HEK293 (cell line): ENCODE measurements at regions not wholly inside any gene's neighbourhood (a gene's known extent, or its start where the extent isn't known, plus 50 kb on each side); places are given as distances from the start of the nearest gene placed in this dataset.

Source experiments
- CTCF ChIA-PET: fragments of 350-600 bp; formaldehyde crosslinking; extraction: SDS; loops from one replicate; lab custom pipeline; 2021; ENCODE audit warnings: antibody characterized with exemption; lab: Yijun Ruan, JAX
- POLR2A ChIA-PET: fragments of 300-600 bp; formaldehyde crosslinking; extraction: SDS; loops from one replicate; lab custom pipeline; 2020; ENCODE audit warnings: antibody characterized with exemption, inconsistent platforms; lab: Yijun Ruan, JAX
- H3K27ac ChIP-seq: fragments of 200-500 bp; sonication (Bioruptor generic); 2 replicates; pipeline ENCODE4 v1.5.1; 2014; ENCODE audit warnings: low read depth, low read length, control low read depth, inconsistent platforms; ENCODE audit errors: extremely low read depth
- H3K36me3 ChIP-seq, 2 experiments: fragments of 200-500 bp in 1 of 2; sonication (Bioruptor generic) in 1 of 2; 1 replicate in 1 of 2; 2 replicates in 1 of 2; pipeline ENCODE4 v1.5.1; 2014 to 2017; ENCODE audit warnings: inconsistent platforms in 2 of 2, low read length in 2 of 2; ENCODE audit not compliant: control insufficient read depth in 2 of 2, insufficient read depth in 1 of 2
- H3K4me1 ChIP-seq: fragments of 200-500 bp; sonication (Bioruptor generic); 2 replicates; pipeline ENCODE4 v1.5.1; 2014; ENCODE audit warnings: mild to moderate bottlenecking, low read length, inconsistent platforms; ENCODE audit not compliant: control insufficient read depth, insufficient read depth
- H3K4me3 ChIP-seq: 2 replicates; pipeline ENCODE4 v1.5.1; 2011; ENCODE audit warnings: low read depth, mild to moderate bottlenecking, control low read depth, low read length, moderate library complexity
- H3K9me3 ChIP-seq: fragments of 200-500 bp; sonication (Bioruptor generic); 2 replicates; pipeline ENCODE4 v1.5.1; 2014; ENCODE audit warnings: low read depth, low read length, inconsistent platforms; ENCODE audit not compliant: control insufficient read depth, insufficient read depth
- TSHZ1 ChIP-seq: fragments of 450-650 bp; formaldehyde crosslinking; IDR thresholded peaks from 2 replicates; pipeline ENCODE4 v1.5.1; 2016; ENCODE audit warnings: missing biosample characterization, missing genetic modification characterization, borderline replicate concordance
- ZBTB48 ChIP-seq: fragments of 450-650 bp; formaldehyde crosslinking; IDR thresholded peaks from 2 replicates; pipeline ENCODE4 v1.5.1; 2016; ENCODE audit warnings: missing biosample characterization, missing genetic modification characterization
- ZBTB6 ChIP-seq: fragments of 450-650 bp; formaldehyde crosslinking; IDR thresholded peaks from 2 replicates; pipeline ENCODE4 v1.5.1; 2017; ENCODE audit warnings: missing biosample characterization, missing genetic modification characterization
- ZNF133 ChIP-seq: fragments of 450-650 bp; formaldehyde crosslinking; IDR thresholded peaks from 2 replicates; pipeline ENCODE4 v1.5.1; 2016; ENCODE audit warnings: missing biosample characterization, missing genetic modification characterization
- ZNF146 ChIP-seq: fragments of 450-650 bp; formaldehyde crosslinking; IDR thresholded peaks from 2 replicates; pipeline ENCODE4 v1.5.1; 2016; ENCODE audit warnings: missing biosample characterization, missing genetic modification characterization
- ZNF157 ChIP-seq: fragments of 450-650 bp; formaldehyde crosslinking; IDR thresholded peaks from 2 replicates; pipeline ENCODE4 v1.5.1; 2016; ENCODE audit warnings: missing biosample characterization, missing genetic modification characterization
- ZNF274 ChIP-seq, 2 experiments: fragments of 200-500 bp in 1 of 2; fragments of 450-650 bp in 1 of 2; sonication (Bioruptor generic) in 1 of 2; formaldehyde crosslinking in 1 of 2; IDR thresholded peaks; 2 replicates each; pipeline versions ENCODE4 v1.5.1 to v1.6.1; 2014 to 2016; ENCODE audit warnings: borderline replicate concordance in 1 of 2, inconsistent platforms in 1 of 2, low read length in 1 of 2, missing biosample characterization in 1 of 2, missing genetic modification characterization in 1 of 2
- ZNF292 ChIP-seq: fragments of 450-650 bp; formaldehyde crosslinking; IDR thresholded peaks from 2 replicates; pipeline ENCODE4 v1.5.1; 2016; ENCODE audit warnings: low read depth, missing biosample characterization, missing genetic modification characterization, borderline replicate concordance
- ZNF354C ChIP-seq: fragments of 450-650 bp; formaldehyde crosslinking; IDR thresholded peaks from 2 replicates; pipeline ENCODE4 v1.5.1; 2016; ENCODE audit warnings: missing biosample characterization, missing genetic modification characterization, low read depth, borderline replicate concordance
- ZNF394 ChIP-seq: fragments of 450-650 bp; formaldehyde crosslinking; IDR thresholded peaks from 2 replicates; pipeline ENCODE4 v1.5.1; 2016; ENCODE audit warnings: missing biosample characterization, missing genetic modification characterization, mild to moderate bottlenecking, moderate library complexity, borderline replicate concordance
- ZNF529 ChIP-seq: fragments of 450-650 bp; formaldehyde crosslinking; IDR thresholded peaks from 2 replicates; pipeline ENCODE4 v1.5.1; 2017; ENCODE audit warnings: missing genetic modification characterization, missing biosample characterization; ENCODE audit not compliant: insufficient replicate concordance
- ZNF571 ChIP-seq: fragments of 450-650 bp; formaldehyde crosslinking; IDR thresholded peaks from 2 replicates; pipeline ENCODE4 v1.5.0; 2017; ENCODE audit warnings: missing biosample characterization, missing genetic modification characterization
- ZNF645 ChIP-seq: fragments of 450-650 bp; formaldehyde crosslinking; IDR thresholded peaks from 2 replicates; pipeline ENCODE4; 2016; ENCODE audit warnings: missing biosample characterization, missing genetic modification characterization
- ZNF670 ChIP-seq: fragments of 450-650 bp; formaldehyde crosslinking; IDR thresholded peaks from 2 replicates; pipeline ENCODE4 v1.5.1; 2016; ENCODE audit warnings: missing biosample characterization, missing genetic modification characterization, low read depth
- ZNF677 ChIP-seq: fragments of 450-650 bp; IDR thresholded peaks from 2 replicates; pipeline ENCODE4 v1.5.0; 2018; ENCODE audit warnings: missing biosample characterization, mild to moderate bottlenecking, missing genetic modification characterization, moderate library complexity
- ZNF704 ChIP-seq: fragments of 450-650 bp; formaldehyde crosslinking; IDR thresholded peaks from 2 replicates; pipeline ENCODE4 v1.5.1; 2016; ENCODE audit warnings: missing biosample characterization, missing genetic modification characterization
- ZNF768 ChIP-seq: fragments of 450-650 bp; formaldehyde crosslinking; IDR thresholded peaks from 2 replicates; pipeline ENCODE4 v1.5.1; 2018; ENCODE audit warnings: missing biosample characterization, mild to moderate bottlenecking, missing genetic modification characterization
- ZNF776 ChIP-seq: fragments of 450-650 bp; formaldehyde crosslinking; IDR thresholded peaks from 2 replicates; pipeline ENCODE4 v1.5.0; 2017; ENCODE audit warnings: missing biosample characterization, missing genetic modification characterization, borderline replicate concordance
- TF ChIP-seq, protein P1 (sequence below): fragments of 450-650 bp; formaldehyde crosslinking; IDR thresholded peaks from 2 replicates; pipeline ENCODE4 v1.5.1; 2016; ENCODE audit warnings: missing biosample characterization, missing genetic modification characterization

GRCh38 chr11:82321206-82321605 is 412.5 kb downstream of the FAM181B start (continued):
- TF ChIP-seq ZBTB48 (tag by site-specific recombination) = no peak
- no peak for TF ChIP-seq ZNF776 (tag by site-specific recombination)
- TF ChIP-seq ZNF677 (tag by site-specific recombination) = no peak

GRCh38 chr11:82315093-82315492 is 418.6 kb downstream of the FAM181B start:
- Histone ChIP-seq H3K4me1 (no peaks in the 10 kb centered on the region), H3K4me3 (no peak overlapping the region), H3K9me3 (no peaks in the 10 kb centered on the region), H3K36me3 (no peaks in the 10 kb centered on the region), H3K27ac (no peak overlapping the region)
- TF ChIP-seq ZNF768 (tag by site-specific recombination) = no peak
- TF ChIP-seq ZNF157 (tag by site-specific recombination) = no peak
- TF ChIP-seq ZNF354C (tag by site-specific recombination) = no peak
- TF ChIP-seq ZNF146 (tag by site-specific recombination) = no peak
- CTCF ChIA-PET = interaction anchor here (0.7 to 1.3 kb wide), 3 partner anchors 43 to 651 kb away, joined by 3 read pairs; no protein-coding TSS in a partner anchor
- POLR2A ChIA-PET = no interaction called here

DNA sequence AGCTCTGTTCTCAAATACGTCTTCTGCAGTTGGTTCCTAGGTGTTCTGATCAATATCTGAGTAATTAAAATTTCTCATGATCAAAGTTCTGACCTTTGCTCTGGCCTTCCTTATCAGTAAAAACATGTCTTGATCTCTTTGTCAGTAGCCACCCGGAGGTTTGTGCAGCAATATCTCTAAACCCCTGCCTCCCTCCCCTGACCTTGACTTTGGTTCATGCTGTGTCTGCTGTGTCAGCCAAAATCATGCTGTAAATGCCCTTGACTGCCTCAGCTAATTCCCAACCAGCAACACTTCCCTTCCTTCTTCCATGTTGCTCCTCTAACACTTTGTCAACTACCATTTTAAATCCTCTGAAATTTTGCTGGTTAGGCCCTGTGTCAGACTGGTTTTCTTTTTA is 424.7 kb downstream of the FAM181B start:
- ChIA-PET POLR2A (no interaction called here), CTCF (no interaction called here)
- no peak overlapping the region for H3K27ac ChIP-seq
- TF ChIP-seq ZNF529 (no peak), ZNF394 (tag by site-specific recombination) (no peak), TSHZ1 (tag by site-specific recombination) (no peak), ZNF645 (tag by site-specific recombination) (no peak), ZNF776 (tag by site-specific recombination) (no peak), ZNF704 (tag by site-specific recombination) (no peak), ZNF670 (no peak), ZBTB6 (tag by site-specific recombination) (no peak), ZNF146 (tag by site-specific recombination) (no peak), ZNF571 (tag by site-specific recombination) (no peak), ZNF274 (IDR thresholded peaks at IDR 0.05; ENCODE audit: low read length) (no peak), ZNF274 (tag by site-specific recombination; IDR thresholded peaks at IDR 0.05; ENCODE audit: borderline replicate concordance) (no peak), ZNF292 (tag by site-specific recombination) (no peak), ZNF133 (tag by site-specific recombination) (no peak)
- TF ChIP-seq, protein P1, sequence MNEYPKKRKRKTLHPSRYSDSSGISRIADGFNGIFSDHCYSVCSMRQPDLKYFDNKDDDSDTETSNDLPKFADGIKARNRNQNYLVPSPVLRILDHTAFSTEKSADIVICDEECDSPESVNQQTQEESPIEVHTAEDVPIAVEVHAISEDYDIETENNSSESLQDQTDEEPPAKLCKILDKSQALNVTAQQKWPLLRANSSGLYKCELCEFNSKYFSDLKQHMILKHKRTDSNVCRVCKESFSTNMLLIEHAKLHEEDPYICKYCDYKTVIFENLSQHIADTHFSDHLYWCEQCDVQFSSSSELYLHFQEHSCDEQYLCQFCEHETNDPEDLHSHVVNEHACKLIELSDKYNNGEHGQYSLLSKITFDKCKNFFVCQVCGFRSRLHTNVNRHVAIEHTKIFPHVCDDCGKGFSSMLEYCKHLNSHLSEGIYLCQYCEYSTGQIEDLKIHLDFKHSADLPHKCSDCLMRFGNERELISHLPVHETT (tag by site-specific recombination) = no peak
- no peaks in the 10 kb centered on the region for H3K4me1 ChIP-seq
- H3K9me3 ChIP-seq = no peaks in the 10 kb centered on the region
- H3K4me3 ChIP-seq = no peak overlapping the region
- H3K36me3 ChIP-seq = no peaks in the 10 kb centered on the region
